GM04504 (cell line): ENCODE measurements at regions not wholly inside any gene's neighbourhood (a gene's known extent, or its start where the extent isn't known, plus 50 kb on each side); places are given as distances from the start of the nearest gene placed in this dataset.

Experiments used
- DNase-seq: peaks from one replicate; pipeline ENCODE4 v3.0.0-alpha.2; 2012; ENCODE audit warnings: low read depth

- no peak for DNase-seq
These were observed 259.6 kb upstream of the SLITRK3 start for GRCh38 chr3:165455793-165456192.

GRCh38 chr3:165455360-165455759 is 259.2 kb upstream of the SLITRK3 start:
- DNase-seq = no peak

GRCh38 chr3:165451371-165452070 is 255.3 kb upstream of the SLITRK3 start:
- DNase-seq = no peak

- no peak for DNase-seq
These were observed 250.4 kb upstream of the SLITRK3 start for GRCh38 chr3:165446555-165446954.

- DNase-seq = no peak
These were observed 248.6 kb upstream of the SLITRK3 start for GRCh38 chr3:165444745-165445144.

GRCh38 chr3:165443664-165444063 is 247.5 kb upstream of the SLITRK3 start:
- no peak for DNase-seq

- no peak for DNase-seq
These were observed 245.9 kb upstream of the SLITRK3 start for GRCh38 chr3:165442061-165442460.

- no peak for DNase-seq
These were observed 244.2 kb upstream of the SLITRK3 start for GRCh38 chr3:165440380-165440779.

- DNase-seq = no peak
These were observed 243.6 kb upstream of the SLITRK3 start for GRCh38 chr3:165439765-165440164.

- DNase-seq = no peak
These were observed 238.3 kb upstream of the SLITRK3 start for GRCh38 chr3:165434516-165434915.

GRCh38 chr3:165406425-165406824 is 210.2 kb upstream of the SLITRK3 start:
- no peak for DNase-seq

GRCh38 chr3:165404357-165405027 is 208.3 kb upstream of the SLITRK3 start:
- no peak for DNase-seq

GRCh38 chr3:165403666-165404065 is 207.5 kb upstream of the SLITRK3 start:
- no peak for DNase-seq

- no peak for DNase-seq
These were observed 199.0 kb upstream of the SLITRK3 start for GRCh38 chr3:165395188-165395587.

GRCh38 chr3:165393461-165393860 is 197.3 kb upstream of the SLITRK3 start:
- no peak for DNase-seq

- no peak for DNase-seq
These were observed 194.0 kb upstream of the SLITRK3 start for GRCh38 chr3:165390166-165390565.

GRCh38 chr3:165389653-165390052 is 193.5 kb upstream of the SLITRK3 start:
- no peak for DNase-seq

- DNase-seq = no peak
These were observed 192.9 kb upstream of the SLITRK3 start for GRCh38 chr3:165389064-165389463.

- no peak for DNase-seq
These were observed 187.2 kb upstream of the SLITRK3 start for GRCh38 chr3:165383381-165383780.

- DNase-seq = no peak
These were observed 186.5 kb upstream of the SLITRK3 start for GRCh38 chr3:165382672-165383071.

GRCh38 chr3:165378761-165379160 is 182.6 kb upstream of the SLITRK3 start:
- DNase-seq = no peak

GRCh38 chr3:165359005-165359404 is 162.8 kb upstream of the SLITRK3 start:
- no peak for DNase-seq

GRCh38 chr3:165355316-165355715 is 159.1 kb upstream of the SLITRK3 start:
- no peak for DNase-seq

GRCh38 chr3:165347526-165347925 is 151.3 kb upstream of the SLITRK3 start:
- no peak for DNase-seq
